ENCODE measurements at regions not wholly inside any gene's neighbourhood (a gene's known extent, or its start where the extent isn't known, plus 50 kb on each side); places are given as distances from the start of the nearest gene placed in this dataset.
A peak's percentile ranks its signal among the peaks of the same experiment; 100 is the strongest.

GRCh38 chr3:162007722-162008121 lies 511.1 kb downstream of the OTOL1 start:
- no peak for DNase-seq (ENCODE audit: low read depth)

DNA sequence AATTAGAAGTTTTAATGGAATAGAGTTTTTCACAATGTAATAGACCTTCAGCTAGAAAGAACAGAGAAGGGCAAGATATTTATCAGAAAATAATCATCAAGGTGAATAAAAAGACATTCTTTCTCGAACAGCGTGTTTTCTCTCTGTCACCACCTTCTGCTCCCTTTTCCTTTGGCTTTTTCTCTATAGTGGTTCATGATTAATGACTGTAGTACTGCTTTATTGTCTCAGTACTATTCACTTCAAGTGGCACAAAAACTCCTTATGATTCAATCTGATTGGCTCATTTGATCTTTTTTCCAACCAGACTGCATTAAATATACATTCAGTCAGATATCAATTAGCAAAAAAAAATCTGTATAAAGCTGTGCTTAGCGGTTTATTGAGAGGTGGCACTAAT lies 516.0 kb downstream of the OTOL1 start:
- DNase-seq (ENCODE audit: low read depth) = no peak

DNA sequence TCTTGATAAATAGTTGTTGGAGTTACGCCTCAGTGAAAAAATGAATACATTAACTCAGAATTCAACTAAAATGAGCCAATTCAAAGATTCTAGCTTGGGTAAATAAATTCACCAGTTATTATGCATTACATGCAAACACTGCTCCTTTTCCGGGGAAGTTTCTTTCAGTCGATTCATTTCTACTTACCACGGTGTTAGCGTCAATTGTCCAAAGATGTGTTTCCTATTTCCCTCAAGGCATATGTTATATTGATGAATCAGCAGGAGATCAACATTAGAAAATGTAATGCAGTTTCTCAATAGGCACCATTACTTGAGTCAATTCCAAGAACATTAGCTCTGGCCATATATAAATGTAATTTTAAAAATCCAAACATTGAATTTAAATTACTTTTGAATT lies 517.7 kb downstream of the OTOL1 start:
- DNase-seq (ENCODE audit: low read depth) = no peak

DNA sequence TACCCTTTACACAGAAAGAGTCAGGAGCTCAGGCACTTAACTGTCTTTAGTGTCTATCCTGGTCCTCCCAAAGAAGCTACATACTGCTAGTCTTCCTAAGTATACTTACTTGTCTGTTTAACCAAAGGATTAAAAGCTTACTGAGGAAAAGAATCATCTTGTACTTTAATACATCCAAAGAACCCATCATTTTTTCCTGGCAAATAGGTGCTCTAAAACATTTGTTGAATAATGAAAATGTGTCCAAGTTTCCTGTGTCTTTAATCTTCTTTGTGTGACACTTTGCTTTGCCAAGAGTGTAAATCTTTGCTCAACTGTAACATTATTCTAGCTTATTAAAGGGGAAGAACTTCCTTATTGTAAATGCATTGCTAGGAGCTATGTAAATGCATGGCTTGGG lies 519.2 kb downstream of the OTOL1 start:
- DNase-seq (ENCODE audit: low read depth) = peak; percentile 65

DNA sequence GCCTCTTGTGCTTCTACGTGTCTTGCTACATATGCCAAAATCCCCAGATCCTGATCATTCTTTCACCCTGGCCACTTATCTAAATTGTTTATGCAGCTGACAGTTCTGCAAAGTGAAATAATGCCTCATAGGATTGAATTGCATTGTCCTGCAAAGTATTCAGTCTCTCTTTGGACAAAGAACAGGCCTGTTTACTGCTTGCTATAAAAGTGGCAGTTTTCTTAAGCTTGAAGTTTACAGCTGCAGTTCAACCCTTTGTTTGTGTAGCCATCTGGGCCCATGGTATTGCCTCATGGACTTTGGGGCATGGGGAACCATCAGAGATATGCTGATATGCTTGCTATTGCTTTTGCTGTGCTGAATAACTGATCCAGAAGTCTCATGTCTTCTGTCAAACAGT lies 523.2 kb downstream of the OTOL1 start:
- no peak for DNase-seq (ENCODE audit: low read depth)

DNA sequence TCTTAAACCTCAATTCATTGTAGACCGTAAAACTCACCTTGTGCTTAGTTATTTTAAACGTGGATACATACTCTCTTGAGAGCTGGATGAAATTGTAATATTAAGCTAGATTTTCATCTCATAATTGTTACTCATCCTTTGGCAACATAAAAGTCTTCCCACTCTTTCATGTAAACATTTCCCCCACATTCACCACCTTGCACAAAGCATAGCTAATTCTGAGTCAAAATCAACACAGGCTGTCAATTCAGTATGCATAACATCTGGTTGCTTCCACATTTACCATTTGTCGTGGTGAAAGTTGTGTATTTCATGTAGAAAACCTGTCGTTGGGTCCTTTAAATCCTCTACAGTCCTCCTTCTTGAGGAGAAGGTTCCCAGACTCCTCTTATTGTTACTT lies 524.6 kb downstream of the OTOL1 start:
- no peak for DNase-seq (ENCODE audit: low read depth)

- DNase-seq (ENCODE audit: low read depth) = no peak
Measured at GRCh38 chr3:162022911-162023310, 526.3 kb downstream of the OTOL1 start.

- DNase-seq (ENCODE audit: low read depth) = peak; percentile 94
Measured at GRCh38 chr3:162029736-162030135, 533.1 kb downstream of the OTOL1 start.

- DNase-seq (ENCODE audit: low read depth) = no peak
Measured at GRCh38 chr3:162034368-162034767, 537.8 kb downstream of the OTOL1 start.

GRCh38 chr3:162041622-162042021 lies 545.0 kb downstream of the OTOL1 start:
- DNase-seq (ENCODE audit: low read depth) = no peak

GRCh38 chr3:162052636-162053035 lies 556.0 kb downstream of the OTOL1 start:
- DNase-seq (ENCODE audit: low read depth) = no peak

DNA sequence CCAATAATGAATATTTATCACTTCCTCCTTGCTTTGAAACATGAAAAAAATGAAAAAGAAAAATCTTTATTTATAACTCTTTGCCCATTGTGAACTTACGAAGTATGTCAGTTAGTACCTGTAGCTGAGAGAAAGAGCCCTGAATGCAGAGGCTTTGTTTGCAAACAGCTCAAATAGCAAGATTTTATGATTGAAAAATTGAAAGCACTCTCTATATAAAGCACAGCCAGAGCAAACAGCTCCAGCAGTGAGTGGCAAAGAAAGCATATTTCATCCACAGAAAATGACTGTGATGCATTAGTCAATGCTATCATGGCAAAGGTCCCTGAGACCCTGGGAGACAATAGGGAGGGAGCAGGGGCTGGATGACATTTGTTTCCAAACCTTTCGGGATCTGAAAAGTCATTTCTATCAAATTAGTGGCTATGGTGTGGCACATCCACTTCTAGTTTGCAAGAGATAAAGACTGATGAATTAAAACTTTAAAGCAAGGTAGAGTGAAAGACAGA lies 576.1 kb downstream of the OTOL1 start:
- DNase-seq (ENCODE audit: low read depth) = no peak

GRCh38 chr3:162073422-162073975 lies 576.9 kb downstream of the OTOL1 start:
- no peak for DNase-seq (ENCODE audit: low read depth)

DNA sequence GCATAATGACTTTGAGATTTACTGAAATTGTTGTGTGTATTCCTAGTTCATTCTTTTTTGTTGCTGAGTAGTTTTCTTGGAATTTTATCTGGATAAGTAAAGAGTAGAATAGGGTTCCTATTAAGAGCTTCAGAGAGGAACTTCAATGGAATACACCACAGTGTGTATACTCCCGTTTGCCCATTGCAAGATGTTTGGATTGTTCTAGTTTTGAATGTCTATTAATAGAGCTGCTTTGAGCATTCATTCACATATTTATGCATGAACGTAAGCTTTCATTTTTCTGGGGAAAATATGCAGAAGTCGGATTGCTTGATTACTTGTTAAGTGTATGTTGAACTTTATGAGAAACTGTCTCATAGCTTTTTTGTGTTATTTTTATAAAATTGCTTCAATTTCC lies 580.5 kb downstream of the OTOL1 start:
- no peak for DNase-seq (ENCODE audit: low read depth)

DNA sequence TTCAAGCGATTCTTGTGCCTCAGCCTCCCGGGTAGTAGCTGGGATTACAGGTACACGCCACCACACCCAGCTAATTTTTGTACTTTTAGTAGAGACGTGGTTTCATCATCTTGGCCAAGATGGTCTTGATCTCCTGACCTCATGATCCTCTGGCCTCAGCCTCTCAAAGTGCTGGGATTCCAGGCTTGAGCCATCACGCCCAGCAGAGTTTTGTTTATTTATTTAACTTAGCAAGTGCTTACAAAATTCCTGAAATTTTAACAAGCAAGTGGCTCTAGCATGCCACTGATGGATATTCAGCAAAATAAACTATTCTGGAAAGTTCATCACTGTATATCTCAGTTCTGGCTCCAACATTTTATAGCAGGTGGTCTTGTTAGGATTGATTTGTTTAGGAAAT lies 585.9 kb downstream of the OTOL1 start:
- DNase-seq (ENCODE audit: low read depth) = no peak

DNA sequence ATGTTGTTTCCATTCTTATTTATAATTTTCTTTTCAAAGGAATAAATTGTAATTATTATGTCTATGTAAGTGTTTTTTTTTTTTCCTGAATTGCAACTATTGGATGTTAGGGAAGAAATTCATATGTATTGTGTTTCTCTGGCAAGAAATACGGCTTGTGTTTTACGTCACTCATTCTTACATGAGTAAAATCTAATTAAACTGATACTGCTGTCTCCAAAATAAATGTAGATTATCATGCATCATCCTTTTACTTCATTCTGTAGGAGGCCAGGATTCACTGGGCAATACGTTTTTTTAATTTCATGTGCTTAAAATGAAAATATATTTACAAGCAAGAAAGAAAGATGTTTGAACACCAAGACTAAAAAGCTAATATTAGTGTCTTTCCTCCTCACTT lies 590.8 kb downstream of the OTOL1 start:
- no peak for DNase-seq (ENCODE audit: low read depth)

DNA sequence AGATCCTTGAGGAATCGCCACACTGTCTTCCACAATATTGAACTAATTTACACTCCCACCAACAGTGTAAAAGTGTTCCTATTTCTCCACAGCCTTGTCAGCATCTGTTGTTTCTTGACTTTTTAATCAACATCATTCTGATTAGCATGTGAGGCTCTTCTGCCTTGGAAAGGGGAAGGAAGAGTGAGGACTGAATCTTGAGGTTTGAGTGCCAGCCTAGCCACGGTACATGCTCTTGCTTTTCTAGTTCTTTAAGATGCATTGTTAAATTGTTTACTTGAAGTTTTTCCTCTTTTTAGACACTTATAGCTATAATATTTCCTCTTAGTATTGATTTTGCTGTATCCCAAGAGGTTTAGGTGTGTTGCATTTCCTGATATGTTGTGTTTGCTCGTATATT lies 596.1 kb downstream of the OTOL1 start:
- DNase-seq (ENCODE audit: low read depth) = no peak

GRCh38 chr3:162094301-162094700 lies 597.7 kb downstream of the OTOL1 start:
- no peak for DNase-seq (ENCODE audit: low read depth)

GRCh38 chr3:162096874-162097273 lies 600.3 kb downstream of the OTOL1 start:
- DNase-seq (ENCODE audit: low read depth) = no peak

DNA sequence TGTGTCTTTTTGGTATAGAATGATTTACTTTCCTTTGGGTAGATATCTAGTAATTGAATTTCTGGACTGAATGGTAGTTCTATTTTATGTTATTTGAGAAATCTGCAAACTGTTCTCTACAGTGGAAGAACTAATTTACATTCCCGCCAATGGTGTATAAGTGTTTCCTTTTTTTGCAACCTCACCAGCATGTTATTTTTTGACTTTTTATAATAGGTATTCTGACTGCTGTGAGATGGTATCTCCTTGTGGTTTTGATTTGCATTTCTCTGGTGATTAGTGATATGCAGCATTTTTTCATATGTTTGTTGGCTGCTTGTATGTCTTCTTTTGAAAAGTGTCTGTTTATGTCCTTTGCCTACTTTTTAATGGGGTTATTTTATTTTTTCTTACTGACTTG lies 607.2 kb downstream of the OTOL1 start:
- DNase-seq (ENCODE audit: low read depth) = no peak

GRCh38 chr3:162111861-162112260 lies 615.3 kb downstream of the OTOL1 start:
- DNase-seq (ENCODE audit: low read depth) = no peak

DNA sequence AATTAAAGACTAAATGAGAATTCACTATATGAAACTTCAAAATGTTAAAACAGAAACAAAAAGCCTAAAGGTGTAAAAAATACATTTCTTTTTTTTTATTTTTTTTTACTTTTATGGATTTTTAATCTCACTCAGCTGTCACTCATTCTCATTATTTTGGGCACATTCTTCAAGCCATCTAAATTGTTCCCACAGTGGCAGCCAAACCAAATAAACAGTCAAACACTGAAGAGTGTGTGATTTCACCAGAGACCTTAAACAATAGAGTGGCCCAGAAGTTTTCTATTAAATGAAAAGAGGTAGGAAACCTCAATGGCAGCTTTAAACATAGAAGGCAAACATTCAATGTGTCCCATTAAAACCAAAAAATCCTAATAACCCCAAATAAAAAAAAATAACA lies 616.1 kb downstream of the OTOL1 start:
- DNase-seq (ENCODE audit: low read depth) = no peak

- DNase-seq (ENCODE audit: low read depth) = no peak
Measured at GRCh38 chr3:162117961-162118360, 621.4 kb downstream of the OTOL1 start.

DNA sequence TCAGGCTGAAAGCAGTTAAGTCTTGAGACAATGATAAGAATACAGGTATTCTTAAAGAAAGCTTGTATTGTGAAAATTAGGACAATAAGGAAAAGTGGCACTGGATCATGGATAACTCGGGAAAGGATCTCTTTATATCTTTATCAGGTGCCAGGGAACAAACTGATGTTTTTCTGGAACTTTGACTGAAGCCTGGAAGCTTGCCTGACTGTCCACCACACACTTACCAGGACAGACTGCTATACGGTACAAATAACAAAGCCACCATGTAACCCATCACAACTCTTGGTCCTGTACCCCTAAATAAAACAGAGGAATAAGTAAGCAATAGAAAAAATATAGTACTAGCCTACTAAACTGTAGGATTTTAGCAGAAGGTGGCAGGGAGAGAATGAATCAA lies 623.0 kb downstream of the OTOL1 start:
- DNase-seq (ENCODE audit: low read depth) = no peak

Data from forelimb muscle (tissue), 1 donor.